Nephron (organoid): ENCODE measurements at regions not wholly inside any gene's neighbourhood (a gene's known extent, or its start where the extent isn't known, plus 50 kb on each side); places are given as distances from the start of the nearest gene placed in this dataset.

ENCODE experiments used
- H3K27ac Mint-ChIP-seq, 3 experiments: 2 replicates each; pipeline ENCODE4 v1.8.0; 2020; ENCODE audit warnings: mixed read lengths in 3 of 3, mild to moderate bottlenecking in 2 of 3, moderate library complexity in 1 of 3
- H3K27me3 Mint-ChIP-seq: 2 replicates; pipeline ENCODE4 v1.8.0; 2021; ENCODE audit warnings: low read depth, mild to moderate bottlenecking, moderate library complexity, mixed read lengths
- H3K36me3 Mint-ChIP-seq: 2 replicates; pipeline ENCODE4 v1.8.0; 2020; ENCODE audit warnings: low read depth, mixed read lengths
- H3K4me1 Mint-ChIP-seq: 2 replicates; pipeline ENCODE4 v1.8.0; 2020; ENCODE audit warnings: mixed read lengths
- H3K4me3 Mint-ChIP-seq, 3 experiments: 2 replicates each; pipeline ENCODE4 v1.8.0; 2020; ENCODE audit warnings: mild to moderate bottlenecking in 3 of 3, mixed read lengths in 3 of 3, moderate library complexity in 2 of 3
- H3K9me3 Mint-ChIP-seq: 2 replicates; pipeline ENCODE4 v1.8.0; 2020; ENCODE audit warnings: mixed read lengths
- CTCF ChIP-seq, 3 experiments: fragments of 200-600 bp; sonication (generic); IDR thresholded peaks; one replicate each; pipeline ENCODE4 v1.5.0; 2021; ENCODE audit warnings: antibody characterized with exemption in 3 of 3; ENCODE audit not compliant: unreplicated experiment in 3 of 3

GRCh38 chr1:82646336-82646735 lies 845.6 kb downstream of the ADGRL2 start:
- Mint-ChIP-seq H3K36me3 (no peaks in the 10 kb centered on the region), H3K4me3 (no peak overlapping the region), H3K27ac (peak overlapping the region; percentile 58 to 87 (median 81)), H3K9me3 (no peaks in the 10 kb centered on the region), H3K4me1 (peaks cover 51% of the 10 kb centered on the region), H3K27me3 (no peaks in the 10 kb centered on the region)
- no peak for TF ChIP-seq CTCF (IDR thresholded peaks at IDR 0.05; ENCODE audit: unreplicated experiment in 3 of 3)

GRCh38 chr1:82644186-82644915 lies 843.6 kb downstream of the ADGRL2 start:
- Mint-ChIP-seq H3K9me3 (no peaks in the 10 kb centered on the region), H3K4me1 (peaks cover 55% of the 10 kb centered on the region), H3K4me3 (no peak overlapping the region), H3K27me3 (no peaks in the 10 kb centered on the region), H3K36me3 (no peaks in the 10 kb centered on the region), H3K27ac (peak overlapping the region; percentile 55 to 87 (median 81))
- TF ChIP-seq CTCF (IDR thresholded peaks at IDR 0.05; ENCODE audit: unreplicated experiment in 3 of 3), result no peak

- no peaks in the 10 kb centered on the region for H3K27me3 Mint-ChIP-seq
- H3K4me3 Mint-ChIP-seq, result no peak overlapping the region
- H3K9me3 Mint-ChIP-seq, result peaks cover 2% of the 10 kb centered on the region
- H3K4me1 Mint-ChIP-seq, result peaks cover 35% of the 10 kb centered on the region
- no peak for TF ChIP-seq CTCF (IDR thresholded peaks at IDR 0.05; ENCODE audit: unreplicated experiment in 3 of 3)
- H3K27ac Mint-ChIP-seq, result peak overlapping the region in 2 of 3 experiments; percentile 53 to 87
- H3K36me3 Mint-ChIP-seq, result no peaks in the 10 kb centered on the region
Observed at GRCh38 chr1:82640352-82640751, 839.6 kb downstream of the ADGRL2 start.

GRCh38 chr1:82634266-82634665 lies 833.5 kb downstream of the ADGRL2 start:
- no peak for TF ChIP-seq CTCF (IDR thresholded peaks at IDR 0.05; ENCODE audit: unreplicated experiment in 3 of 3)

GRCh38 chr1:82632155-82632554 lies 831.4 kb downstream of the ADGRL2 start:
- TF ChIP-seq CTCF (IDR thresholded peaks at IDR 0.05; ENCODE audit: unreplicated experiment in 3 of 3), result no peak
- H3K36me3 Mint-ChIP-seq, result no peaks in the 10 kb centered on the region
- H3K9me3 Mint-ChIP-seq, result peaks cover 9% of the 10 kb centered on the region
- peak overlapping the region in 1 of 3 experiments; percentile 89 for H3K27ac Mint-ChIP-seq
- H3K4me1 Mint-ChIP-seq, result no peaks in the 10 kb centered on the region
- no peak overlapping the region for H3K4me3 Mint-ChIP-seq
- no peaks in the 10 kb centered on the region for H3K27me3 Mint-ChIP-seq

More at GRCh38 chr1:82634266-82634665, 833.5 kb downstream of the ADGRL2 start:
- no peaks in the 10 kb centered on the region for H3K4me1 Mint-ChIP-seq
- H3K36me3 Mint-ChIP-seq, result no peaks in the 10 kb centered on the region
- peaks cover 6% of the 10 kb centered on the region for H3K9me3 Mint-ChIP-seq
- no peak overlapping the region for H3K27ac Mint-ChIP-seq
- no peaks in the 10 kb centered on the region for H3K27me3 Mint-ChIP-seq
- H3K4me3 Mint-ChIP-seq, result no peak overlapping the region

GRCh38 chr1:82628887-82629286 lies 828.2 kb downstream of the ADGRL2 start:
- no peaks in the 10 kb centered on the region for H3K36me3 Mint-ChIP-seq
- no peak for TF ChIP-seq CTCF (IDR thresholded peaks at IDR 0.05; ENCODE audit: unreplicated experiment in 3 of 3)
- no peaks in the 10 kb centered on the region for H3K4me1 Mint-ChIP-seq

More at GRCh38 chr1:82628887-82629286, 828.2 kb downstream of the ADGRL2 start:
- peaks cover 22% of the 10 kb centered on the region for H3K9me3 Mint-ChIP-seq
- H3K27me3 Mint-ChIP-seq, result no peaks in the 10 kb centered on the region
- no peak overlapping the region for H3K27ac Mint-ChIP-seq
- no peak overlapping the region for H3K4me3 Mint-ChIP-seq
